Parathyroid adenoma (tissue), 2 donors: ENCODE measurements at regions not wholly inside any gene's neighbourhood (a gene's known extent, or its start where the extent isn't known, plus 50 kb on each side); places are given as distances from the start of the nearest gene placed in this dataset.

ENCODE experiments used
- H2AFZ ChIP-seq: fragments of 300-600 bp; sonication (generic); one replicate; pipeline ENCODE4 v1.7.0; 2017; ENCODE audit warnings: antibody characterized with exemption, mild to moderate bottlenecking
- H3K27ac ChIP-seq: fragments of 300-600 bp; sonication (generic); one replicate; pipeline ENCODE4 v1.7.0; 2017
- H3K27me3 ChIP-seq: fragments of 300-600 bp; sonication (generic); one replicate; pipeline ENCODE4 v1.7.0; 2017; ENCODE audit warnings: low read length; ENCODE audit not compliant: control insufficient read depth, insufficient read depth
- H3K36me3 ChIP-seq: fragments of 300-600 bp; sonication (generic); one replicate; pipeline ENCODE4 v1.7.0; 2017; ENCODE audit warnings: low read length; ENCODE audit not compliant: control insufficient read depth, insufficient read depth
- H3K4me1 ChIP-seq: fragments of 300-600 bp; sonication (generic); one replicate; pipeline ENCODE4 v1.7.0; 2017; ENCODE audit warnings: control low read depth
- H3K4me2 ChIP-seq: fragments of 300-600 bp; sonication (generic); one replicate; pipeline ENCODE4 v1.7.0; 2017; ENCODE audit warnings: low read length
- H3K4me3 ChIP-seq: fragments of 300-600 bp; sonication (generic); one replicate; pipeline ENCODE4 v1.7.0; 2017; ENCODE audit warnings: low read depth, low read length
- H3K79me2 ChIP-seq: fragments of 300-600 bp; sonication (generic); one replicate; pipeline ENCODE4 v1.7.0; 2017; ENCODE audit warnings: control low read depth
- H3K9ac ChIP-seq: fragments of 300-600 bp; sonication (generic); one replicate; pipeline ENCODE4 v1.7.0; 2017; ENCODE audit warnings: mild to moderate bottlenecking
- H3K9me3 ChIP-seq: fragments of 300-600 bp; sonication (generic); one replicate; pipeline ENCODE4 v1.7.0; 2017; ENCODE audit warnings: low read length; ENCODE audit not compliant: control insufficient read depth
- TF ChIP-seq, protein P1 (sequence below): fragments of 300-600 bp; sonication (generic); IDR thresholded peaks from one replicate; pipeline ENCODE4 v1.7.0; 2017; ENCODE audit warnings: antibody characterized with exemption, mild to moderate bottlenecking
- donor health status: primary hyperparathyroidism.

DNA sequence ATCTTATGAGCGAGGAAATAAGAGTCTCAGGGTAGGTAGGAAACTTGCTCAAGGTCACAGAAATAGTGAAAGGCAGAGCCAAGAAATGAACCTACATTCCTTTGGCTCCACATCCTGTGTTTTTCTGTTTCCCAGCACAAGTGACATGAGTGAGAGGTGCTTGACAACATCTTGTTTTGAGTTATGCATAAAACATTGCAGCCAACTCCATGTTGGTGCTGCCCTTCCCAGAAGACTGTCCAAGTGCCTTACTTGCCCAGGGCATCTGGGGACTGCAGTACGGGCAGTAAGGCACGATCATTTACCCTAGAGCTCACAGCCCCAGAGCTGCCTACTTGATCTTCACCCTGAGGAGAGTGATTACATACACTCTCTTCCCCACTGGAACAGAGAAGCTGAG is 148.8 kb downstream of the NOC3L start:
- no peak overlapping the region for H3K9ac ChIP-seq
- H3K27ac ChIP-seq: no peak overlapping the region
- TF ChIP-seq, protein P1, sequence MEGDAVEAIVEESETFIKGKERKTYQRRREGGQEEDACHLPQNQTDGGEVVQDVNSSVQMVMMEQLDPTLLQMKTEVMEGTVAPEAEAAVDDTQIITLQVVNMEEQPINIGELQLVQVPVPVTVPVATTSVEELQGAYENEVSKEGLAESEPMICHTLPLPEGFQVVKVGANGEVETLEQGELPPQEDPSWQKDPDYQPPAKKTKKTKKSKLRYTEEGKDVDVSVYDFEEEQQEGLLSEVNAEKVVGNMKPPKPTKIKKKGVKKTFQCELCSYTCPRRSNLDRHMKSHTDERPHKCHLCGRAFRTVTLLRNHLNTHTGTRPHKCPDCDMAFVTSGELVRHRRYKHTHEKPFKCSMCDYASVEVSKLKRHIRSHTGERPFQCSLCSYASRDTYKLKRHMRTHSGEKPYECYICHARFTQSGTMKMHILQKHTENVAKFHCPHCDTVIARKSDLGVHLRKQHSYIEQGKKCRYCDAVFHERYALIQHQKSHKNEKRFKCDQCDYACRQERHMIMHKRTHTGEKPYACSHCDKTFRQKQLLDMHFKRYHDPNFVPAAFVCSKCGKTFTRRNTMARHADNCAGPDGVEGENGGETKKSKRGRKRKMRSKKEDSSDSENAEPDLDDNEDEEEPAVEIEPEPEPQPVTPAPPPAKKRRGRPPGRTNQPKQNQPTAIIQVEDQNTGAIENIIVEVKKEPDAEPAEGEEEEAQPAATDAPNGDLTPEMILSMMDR: no peak
- no peak overlapping the region for H3K4me2 ChIP-seq
- no peaks in the 10 kb centered on the region for H3K36me3 ChIP-seq
- H3K4me3 ChIP-seq: no peak overlapping the region
- no peaks in the 10 kb centered on the region for H3K27me3 ChIP-seq
- no peaks in the 10 kb centered on the region for H3K9me3 ChIP-seq
- H3K4me1 ChIP-seq: no peaks in the 10 kb centered on the region
- no peaks in the 10 kb centered on the region for H3K79me2 ChIP-seq
- no peak overlapping the region for H2AFZ ChIP-seq

DNA sequence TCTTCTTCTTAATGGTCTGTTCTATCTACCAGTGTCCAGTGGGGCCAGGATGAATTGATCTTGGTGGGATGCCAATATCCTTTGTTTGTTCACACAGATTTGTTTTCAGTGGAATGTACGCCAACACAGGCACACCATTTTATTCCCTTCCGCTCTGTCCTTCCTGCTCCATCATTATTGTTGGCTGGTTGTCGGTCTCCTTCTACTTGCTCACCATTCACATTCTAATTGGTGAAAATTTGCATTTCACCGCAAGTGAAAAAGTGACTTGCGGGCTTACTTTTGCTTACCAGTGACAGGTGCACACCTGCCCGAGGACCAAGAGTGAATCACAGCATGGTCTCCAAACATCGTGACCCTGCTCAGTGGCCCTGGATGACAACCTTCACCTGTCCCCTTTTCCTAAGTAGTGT is 148.3 kb downstream of the NOC3L start:
- Histone ChIP-seq H3K4me3 (no peak overlapping the region), H3K79me2 (no peaks in the 10 kb centered on the region), H2AFZ (no peak overlapping the region), H3K27me3 (no peaks in the 10 kb centered on the region), H3K4me1 (no peaks in the 10 kb centered on the region), H3K9me3 (no peaks in the 10 kb centered on the region), H3K36me3 (no peaks in the 10 kb centered on the region), H3K9ac (no peak overlapping the region), H3K4me2 (no peak overlapping the region), H3K27ac (no peak overlapping the region)
- TF ChIP-seq, protein P1: no peak

DNA sequence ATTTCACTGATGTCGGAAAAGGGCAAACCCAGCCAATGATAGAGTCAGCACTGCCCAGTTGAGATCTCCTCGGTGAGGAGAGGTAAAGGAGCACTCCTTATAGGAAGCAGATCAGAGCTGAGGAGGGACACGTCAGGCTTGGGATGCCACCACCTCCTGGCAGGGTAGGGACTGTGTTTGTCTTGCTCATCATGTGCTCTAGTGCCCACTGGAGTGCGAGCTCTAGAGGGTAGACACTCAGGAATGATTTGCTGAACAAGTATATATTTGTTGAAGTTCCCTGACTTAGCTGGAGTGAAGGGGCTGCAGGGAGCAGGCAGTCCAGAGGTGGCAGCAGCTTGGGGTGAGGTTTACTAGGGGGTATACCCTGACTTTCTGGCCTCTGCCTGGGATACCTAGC is 146.5 kb downstream of the NOC3L start:
- no peaks in the 10 kb centered on the region for H3K9me3 ChIP-seq
- no peaks in the 10 kb centered on the region for H3K79me2 ChIP-seq
- H3K4me1 ChIP-seq: no peaks in the 10 kb centered on the region
- no peaks in the 10 kb centered on the region for H3K36me3 ChIP-seq
- no peak overlapping the region for H3K4me3 ChIP-seq
- TF ChIP-seq, protein P1: no peak
- no peak overlapping the region for H2AFZ ChIP-seq
- no peak overlapping the region for H3K27ac ChIP-seq
- H3K9ac ChIP-seq: no peak overlapping the region
- no peaks in the 10 kb centered on the region for H3K27me3 ChIP-seq
- no peak overlapping the region for H3K4me2 ChIP-seq

DNA sequence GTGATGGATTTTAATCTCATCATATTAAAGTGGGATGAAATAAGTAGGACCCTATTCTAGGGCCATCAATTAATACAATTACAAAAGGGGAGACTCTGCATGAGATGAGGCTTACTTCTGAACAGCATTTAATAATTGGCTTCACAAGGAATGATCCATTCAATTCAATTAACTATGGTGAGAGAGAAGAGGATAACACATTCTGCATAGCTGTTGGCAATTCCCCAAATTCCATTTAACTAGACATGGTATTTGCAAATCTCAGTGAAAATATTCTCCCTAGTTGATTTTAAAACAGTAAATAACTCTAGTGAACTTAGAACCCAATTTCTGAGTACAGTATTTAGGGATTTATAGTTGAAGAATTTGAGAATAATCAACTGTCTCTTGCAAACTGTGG is 145.3 kb downstream of the NOC3L start:
- Histone ChIP-seq H3K4me1 (no peaks in the 10 kb centered on the region), H3K9ac (no peak overlapping the region), H3K4me2 (no peak overlapping the region), H3K27me3 (no peaks in the 10 kb centered on the region), H3K9me3 (no peaks in the 10 kb centered on the region), H3K27ac (no peak overlapping the region), H3K36me3 (no peaks in the 10 kb centered on the region), H3K79me2 (no peaks in the 10 kb centered on the region), H3K4me3 (no peak overlapping the region), H2AFZ (no peak overlapping the region)
- TF ChIP-seq, protein P1: no peak

DNA sequence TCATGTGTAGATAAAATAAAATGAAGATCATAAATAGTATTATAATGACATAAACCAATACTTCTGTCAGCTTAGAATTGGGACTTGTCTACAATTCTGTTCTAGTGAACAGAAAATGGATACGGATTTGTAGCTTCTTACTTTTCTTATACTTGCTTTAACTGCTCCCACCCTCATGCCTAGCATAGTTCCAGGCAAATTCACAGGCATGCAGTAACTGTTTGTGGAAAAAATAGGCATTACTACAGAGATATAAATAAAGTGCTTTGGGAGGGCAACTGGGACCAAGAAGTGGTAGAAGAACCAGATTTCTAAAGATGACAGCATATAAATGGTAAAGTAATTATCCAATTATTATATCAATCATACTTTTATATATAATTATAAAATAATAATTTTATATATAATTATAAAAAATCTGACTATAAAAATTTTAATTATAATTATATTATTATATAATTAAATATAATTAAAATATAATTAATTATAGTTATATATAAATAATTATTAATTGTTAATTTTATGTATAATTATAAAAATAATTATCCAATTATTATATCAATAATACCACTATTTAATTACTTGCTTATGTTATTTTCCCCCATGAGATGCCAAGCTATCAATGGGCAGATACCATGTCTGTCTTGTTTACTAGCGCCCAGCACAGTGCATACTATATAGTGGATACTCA is 144.1 kb downstream of the NOC3L start:
- Histone ChIP-seq H3K9me3 (no peaks in the 10 kb centered on the region), H3K4me1 (no peaks in the 10 kb centered on the region), H3K27me3 (no peaks in the 10 kb centered on the region), H3K36me3 (no peaks in the 10 kb centered on the region), H3K9ac (no peak overlapping the region), H2AFZ (no peak overlapping the region), H3K27ac (no peak overlapping the region), H3K4me3 (no peak overlapping the region), H3K79me2 (no peaks in the 10 kb centered on the region), H3K4me2 (no peak overlapping the region)
- TF ChIP-seq, protein P1: no peak
